MM.1S (cell line): ENCODE measurements at regions not wholly inside any gene's neighbourhood (a gene's known extent, or its start where the extent isn't known, plus 50 kb on each side); places are given as distances from the start of the nearest gene placed in this dataset.

Experiments used
- EZH2 ChIP-seq: fragments of 300-600 bp; sonication (generic); optimal IDR thresholded peaks from 2 replicates; pipeline ENCODE3; 2017; ENCODE audit warnings: low read depth, mild to moderate bottlenecking, antibody characterized with exemption, low read length, mixed read lengths
- EZH2phosphoT487 ChIP-seq: fragments of 300-600 bp; sonication (generic); IDR thresholded peaks from 2 replicates; pipeline ENCODE4 v1.6.1; 2018; ENCODE audit warnings: antibody characterized with exemption, low read length
- TF ChIP-seq, protein P1 (sequence below): fragments of 300-600 bp; sonication (generic); IDR thresholded peaks from 2 replicates; pipeline ENCODE4 v1.5.1; 2016; ENCODE audit warnings: antibody characterized with exemption, low read length, mixed read lengths

DNA sequence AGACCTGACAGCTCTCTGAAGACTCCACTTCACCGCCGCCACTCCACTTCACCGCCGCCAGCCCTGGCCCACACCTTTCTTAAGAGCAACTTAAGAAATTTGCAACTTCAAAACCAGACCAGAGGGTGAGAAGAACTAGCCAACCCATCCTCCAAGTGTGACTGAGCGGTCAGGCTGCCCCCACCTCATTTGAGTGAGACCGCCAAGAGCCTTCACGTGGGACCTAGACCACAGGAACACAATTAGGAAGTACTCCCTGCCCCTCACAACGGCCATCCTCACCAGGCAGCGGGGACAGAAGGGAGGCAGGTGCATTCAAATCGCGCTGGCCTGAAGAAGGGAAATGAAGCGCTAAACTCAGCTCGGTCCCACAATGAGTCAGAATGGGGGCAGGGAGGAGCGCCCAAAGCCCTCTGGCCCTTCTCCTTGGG is 156.8 kb upstream of the BCL6 start:
- TF ChIP-seq, protein P1, sequence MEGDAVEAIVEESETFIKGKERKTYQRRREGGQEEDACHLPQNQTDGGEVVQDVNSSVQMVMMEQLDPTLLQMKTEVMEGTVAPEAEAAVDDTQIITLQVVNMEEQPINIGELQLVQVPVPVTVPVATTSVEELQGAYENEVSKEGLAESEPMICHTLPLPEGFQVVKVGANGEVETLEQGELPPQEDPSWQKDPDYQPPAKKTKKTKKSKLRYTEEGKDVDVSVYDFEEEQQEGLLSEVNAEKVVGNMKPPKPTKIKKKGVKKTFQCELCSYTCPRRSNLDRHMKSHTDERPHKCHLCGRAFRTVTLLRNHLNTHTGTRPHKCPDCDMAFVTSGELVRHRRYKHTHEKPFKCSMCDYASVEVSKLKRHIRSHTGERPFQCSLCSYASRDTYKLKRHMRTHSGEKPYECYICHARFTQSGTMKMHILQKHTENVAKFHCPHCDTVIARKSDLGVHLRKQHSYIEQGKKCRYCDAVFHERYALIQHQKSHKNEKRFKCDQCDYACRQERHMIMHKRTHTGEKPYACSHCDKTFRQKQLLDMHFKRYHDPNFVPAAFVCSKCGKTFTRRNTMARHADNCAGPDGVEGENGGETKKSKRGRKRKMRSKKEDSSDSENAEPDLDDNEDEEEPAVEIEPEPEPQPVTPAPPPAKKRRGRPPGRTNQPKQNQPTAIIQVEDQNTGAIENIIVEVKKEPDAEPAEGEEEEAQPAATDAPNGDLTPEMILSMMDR = no peak
- TF ChIP-seq EZH2 (no peak), EZH2phosphoT487 (no peak)
